Brain pericyte (primary cell): ENCODE measurements at regions not wholly inside any gene's neighbourhood (a gene's known extent, or its start where the extent isn't known, plus 50 kb on each side); places are given as distances from the start of the nearest gene placed in this dataset.
"Not testable (repeated sequence)": the region's sequence is repeated elsewhere in the genome, so short reads cannot be mapped to it uniquely, and the experiment has no call there.

Experiments used
- DNase-seq: peaks from one replicate; pipeline ENCODE4 v3.0.0-alpha.2; 2012; ENCODE audit warnings: low read depth, low spot score

GRCh38 chr13:22881721-22882608, 298.8 kb upstream of the SGCG start:
- not testable (repeated sequence) for DNase-seq

- DNase-seq: no peak
Observed at GRCh38 chr13:22883262-22883840, 297.4 kb upstream of the SGCG start.

- no peak for DNase-seq
Observed at GRCh38 chr13:22883956-22884355, 296.8 kb upstream of the SGCG start.

- DNase-seq: not testable (repeated sequence)
Observed at GRCh38 chr13:22886061-22886460, 294.7 kb upstream of the SGCG start.

GRCh38 chr13:22889376-22889775, 291.4 kb upstream of the SGCG start:
- DNase-seq: not testable (repeated sequence)

- no peak for DNase-seq
Observed at GRCh38 chr13:22893204-22893603, 287.6 kb upstream of the SGCG start.

GRCh38 chr13:22893777-22894176, 287.0 kb upstream of the SGCG start:
- no peak for DNase-seq

- DNase-seq: no peak
Observed at GRCh38 chr13:22897571-22898314, 283.0 kb upstream of the SGCG start.

GRCh38 chr13:22900416-22900951, 280.3 kb upstream of the SGCG start:
- DNase-seq: not testable (repeated sequence)

- no peak for DNase-seq
Observed at GRCh38 chr13:22903301-22903700, 277.5 kb upstream of the SGCG start.

- no peak for DNase-seq
Observed at GRCh38 chr13:22903925-22904324, 276.9 kb upstream of the SGCG start.

GRCh38 chr13:22915442-22916082, 265.2 kb upstream of the SGCG start:
- DNase-seq: no peak

GRCh38 chr13:22916276-22916675, 264.5 kb upstream of the SGCG start:
- DNase-seq: not testable (repeated sequence)

GRCh38 chr13:22925881-22926747, 254.7 kb upstream of the SGCG start:
- no peak for DNase-seq

GRCh38 chr13:22926748-22927400, 253.9 kb upstream of the SGCG start:
- DNase-seq: no peak

- not testable (repeated sequence) for DNase-seq
Observed at GRCh38 chr13:22927845-22928244, 252.9 kb upstream of the SGCG start.

GRCh38 chr13:22929381-22930126, 251.2 kb upstream of the SGCG start:
- DNase-seq: no peak

GRCh38 chr13:22931576-22931975, 249.2 kb upstream of the SGCG start:
- no peak for DNase-seq
